AG04450 (cell line): ENCODE measurements at regions not wholly inside any gene's neighbourhood (a gene's known extent, or its start where the extent isn't known, plus 50 kb on each side); places are given as distances from the start of the nearest gene placed in this dataset.

ENCODE experiments used
- CTCF ChIA-PET: fragments of 300-600, 350-600 bp; formaldehyde crosslinking; extraction: SDS; loops from one replicate; lab custom pipeline; 2022; ENCODE audit warnings: antibody characterized with exemption, inconsistent platforms; lab: Charles Lee
- POLR2A ChIA-PET: fragments of 350-600 bp; formaldehyde crosslinking; extraction: SDS; loops from one replicate; lab custom pipeline; 2021; ENCODE audit warnings: antibody characterized with exemption, inconsistent platforms; lab: Yijun Ruan, JAX
- DNase-seq: peaks from one replicate; pipeline ENCODE4 v3.0.0-alpha.2; 2011; ENCODE audit warnings: low read depth, low spot score
- H3K27ac ChIP-seq: one replicate; pipeline ENCODE4 v1.5.1; 2012; ENCODE audit warnings: low read depth, low read length, control low read depth
- H3K27me3 ChIP-seq: one replicate; pipeline ENCODE4 v1.6.0; 2012; ENCODE audit warnings: low read length; ENCODE audit not compliant: control insufficient read depth, insufficient read depth
- H3K4me3 ChIP-seq: 2 replicates; pipeline ENCODE4 v1.5.1; 2011; ENCODE audit warnings: mild to moderate bottlenecking, low read depth, low read length, control low read depth
- H3K9me3 ChIP-seq: 2 replicates; pipeline ENCODE4 v1.5.1; 2012; ENCODE audit warnings: low read length; ENCODE audit not compliant: control insufficient read depth, insufficient read depth
- CTCF ChIP-seq: IDR thresholded peaks from 2 replicates; pipeline ENCODE4 v1.5.1; 2011; ENCODE audit warnings: low read depth, low read length, control low read depth, inconsistent platforms

DNA sequence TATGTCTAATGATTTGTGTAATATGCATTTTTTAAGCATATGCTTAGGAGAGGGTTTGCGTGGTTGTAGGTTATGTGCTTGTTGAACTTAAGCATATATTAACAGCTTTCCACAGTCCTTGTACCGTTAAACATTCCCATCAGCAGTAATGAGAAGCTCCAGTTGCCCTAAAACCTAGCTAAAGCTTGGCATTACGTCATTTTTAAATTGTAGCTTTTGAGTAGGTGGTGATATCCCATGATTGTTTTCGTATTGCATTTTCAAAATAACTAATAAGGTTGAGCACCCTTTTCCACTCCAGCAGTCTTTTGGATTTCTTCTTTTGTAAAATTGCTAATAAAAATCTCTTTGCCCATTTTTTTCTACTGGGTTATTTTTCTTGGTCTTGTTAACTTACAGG is 453.1 kb upstream of the GCFC2 start:
- DNase-seq = no peak
- Histone ChIP-seq H3K9me3 (no peaks in the 10 kb centered on the region), H3K4me3 (no peak overlapping the region), H3K27me3 (no peaks in the 10 kb centered on the region), H3K27ac (no peak overlapping the region)
- no peak for TF ChIP-seq CTCF
- POLR2A ChIA-PET = no interaction called here
- CTCF ChIA-PET = no interaction called here

- no peak overlapping the region for H3K4me3 ChIP-seq
- CTCF ChIA-PET = no interaction called here
- H3K9me3 ChIP-seq = no peaks in the 10 kb centered on the region
- no peak overlapping the region for H3K27ac ChIP-seq
- H3K27me3 ChIP-seq = no peaks in the 10 kb centered on the region
- POLR2A ChIA-PET = no interaction called here
- no peak for TF ChIP-seq CTCF
- no peak for DNase-seq
These were observed 450.0 kb upstream of the GCFC2 start for GRCh38 chr2:76160670-76161069.

DNA sequence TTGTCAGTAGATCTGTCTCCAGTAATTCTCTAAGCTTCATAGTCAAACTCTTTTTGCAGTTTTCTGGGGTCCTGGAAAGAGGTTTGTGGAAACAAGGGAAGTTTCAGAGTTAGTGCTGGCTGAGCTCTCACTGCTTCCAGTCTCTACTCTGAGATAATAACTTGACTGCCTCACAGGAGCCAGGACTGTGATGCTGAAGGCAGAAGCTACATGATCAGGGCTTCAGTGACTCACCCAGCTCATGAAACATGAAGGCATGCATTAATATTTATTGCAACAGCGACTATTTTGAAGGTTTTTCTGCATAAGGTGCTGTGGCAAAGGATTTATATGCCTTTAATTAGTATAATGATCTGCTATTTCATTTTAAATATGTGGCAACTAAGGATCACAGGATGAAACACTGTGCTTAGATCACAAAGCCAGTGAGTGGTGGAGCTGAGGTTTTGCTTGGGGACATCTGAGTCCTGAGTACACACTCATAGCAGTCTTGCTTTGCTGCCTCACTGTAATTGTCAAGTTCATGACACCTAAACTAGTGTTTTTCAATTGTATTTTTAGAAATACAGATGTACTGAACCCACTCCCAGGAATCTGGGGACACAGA is 448.4 kb upstream of the GCFC2 start:
- CTCF ChIA-PET = no interaction called here
- DNase-seq = no peak
- TF ChIP-seq CTCF = no peak
- no peak overlapping the region for H3K27ac ChIP-seq
- no peaks in the 10 kb centered on the region for H3K27me3 ChIP-seq
- no peaks in the 10 kb centered on the region for H3K9me3 ChIP-seq
- H3K4me3 ChIP-seq = no peak overlapping the region
- POLR2A ChIA-PET = no interaction called here

DNA sequence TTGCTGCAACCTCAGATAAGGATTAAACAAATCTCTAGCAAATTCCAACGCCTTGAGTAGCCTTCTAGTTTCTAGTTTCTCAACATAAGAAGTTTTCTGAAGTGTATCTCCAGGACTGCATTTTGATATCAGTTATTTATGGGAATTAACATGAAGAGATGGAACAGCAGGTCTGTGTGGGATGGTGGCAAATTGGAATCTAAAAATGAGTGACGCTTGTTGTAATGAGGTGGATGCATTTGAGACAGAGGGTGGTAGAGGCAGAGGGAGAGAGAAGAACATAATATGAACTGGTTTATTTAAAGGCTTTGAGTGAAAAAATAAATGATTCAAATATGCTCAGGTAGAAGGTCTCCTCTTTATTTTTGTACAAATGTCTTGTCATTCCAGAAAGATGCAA is 446.8 kb upstream of the GCFC2 start:
- POLR2A ChIA-PET = no interaction called here
- no peak overlapping the region for H3K27ac ChIP-seq
- H3K27me3 ChIP-seq = no peaks in the 10 kb centered on the region
- no peak overlapping the region for H3K4me3 ChIP-seq
- H3K9me3 ChIP-seq = no peaks in the 10 kb centered on the region
- CTCF ChIA-PET = no interaction called here
- TF ChIP-seq CTCF = no peak
- no peak for DNase-seq

GRCh38 chr2:76154981-76155380 is 444.3 kb upstream of the GCFC2 start:
- ChIA-PET POLR2A (no interaction called here), CTCF (no interaction called here)
- no peaks in the 10 kb centered on the region for H3K27me3 ChIP-seq
- no peak for DNase-seq
- no peak for TF ChIP-seq CTCF
- no peak overlapping the region for H3K4me3 ChIP-seq
- no peak overlapping the region for H3K27ac ChIP-seq
- H3K9me3 ChIP-seq = no peaks in the 10 kb centered on the region
